GM19468 (cell line): ENCODE measurements at regions not wholly inside any gene's neighbourhood (a gene's known extent, or its start where the extent isn't known, plus 50 kb on each side); places are given as distances from the start of the nearest gene placed in this dataset.
"Not testable (repeated sequence)": the region's sequence is repeated elsewhere in the genome, so short reads cannot be mapped to it uniquely, and the experiment has no call there.

Source experiments
- ATAC-seq: cut with Tn5 transposase; IDR thresholded peaks from one replicate; pipeline ENCODE4 v1.9.1; 2021; ENCODE audit warnings: mild to moderate bottlenecking, moderate library complexity, moderate number of reproducible peaks; ENCODE audit not compliant: unreplicated experiment; ENCODE audit errors: extremely low read depth

GRCh38 chr3:124636101-124636862 is 94.0 kb upstream of the UMPS start:
- no peak for ATAC-seq

GRCh38 chr3:124636863-124637296 is 93.4 kb upstream of the UMPS start:
- no peak for ATAC-seq

GRCh38 chr3:124639406-124640237 is 90.6 kb upstream of the UMPS start:
- ATAC-seq: peak; percentile 28

- ATAC-seq: no peak
Observed at GRCh38 chr3:124640635-124641306, 89.5 kb upstream of the UMPS start.

GRCh38 chr3:124643453-124643852 is 86.8 kb upstream of the UMPS start:
- ATAC-seq: no peak

GRCh38 chr3:124646186-124646585 is 84.1 kb upstream of the UMPS start:
- ATAC-seq: not testable (repeated sequence)

- no peak for ATAC-seq
Observed at GRCh38 chr3:124648551-124648950, 81.7 kb upstream of the UMPS start.

- ATAC-seq: no peak
Observed at GRCh38 chr3:124650798-124651197, 79.5 kb upstream of the UMPS start.

GRCh38 chr3:124651416-124651815 is 78.8 kb upstream of the UMPS start:
- ATAC-seq: not testable (repeated sequence)

GRCh38 chr3:124652009-124652408 is 78.2 kb upstream of the UMPS start:
- ATAC-seq: no peak

GRCh38 chr3:124653071-124653796 is 77.0 kb upstream of the UMPS start:
- ATAC-seq: no peak

GRCh38 chr3:124653797-124654469 is 76.3 kb upstream of the UMPS start:
- ATAC-seq: no peak

- no peak for ATAC-seq
Observed at GRCh38 chr3:124654470-124654845, 75.8 kb upstream of the UMPS start.

- no peak for ATAC-seq
Observed at GRCh38 chr3:124656531-124656930, 73.7 kb upstream of the UMPS start.

- ATAC-seq: no peak
Observed at GRCh38 chr3:124657138-124657537, 73.1 kb upstream of the UMPS start.

- no peak for ATAC-seq
Observed at GRCh38 chr3:124658270-124658669, 72.0 kb upstream of the UMPS start.

GRCh38 chr3:124659175-124659574 is 71.1 kb upstream of the UMPS start:
- no peak for ATAC-seq

GRCh38 chr3:124660599-124660998 is 69.7 kb upstream of the UMPS start:
- ATAC-seq: no peak

GRCh38 chr3:124663690-124664089 is 66.6 kb upstream of the UMPS start:
- no peak for ATAC-seq

- ATAC-seq: no peak
Observed at GRCh38 chr3:124664804-124665203, 65.4 kb upstream of the UMPS start.
